GM19023 (cell line): ENCODE measurements at regions not wholly inside any gene's neighbourhood (a gene's known extent, or its start where the extent isn't known, plus 50 kb on each side); places are given as distances from the start of the nearest gene placed in this dataset.

Source experiments
- ATAC-seq: cut with Tn5 transposase; IDR thresholded peaks from one replicate; pipeline ENCODE4 v1.9.1; 2021; ENCODE audit warnings: mild to moderate bottlenecking, moderate library complexity; ENCODE audit not compliant: unreplicated experiment

GRCh38 chr12:67578976-67579661, 69.4 kb upstream of the DYRK2 start:
- ATAC-seq, result no peak

GRCh38 chr12:67579662-67580003, 68.9 kb upstream of the DYRK2 start:
- ATAC-seq, result no peak

DNA sequence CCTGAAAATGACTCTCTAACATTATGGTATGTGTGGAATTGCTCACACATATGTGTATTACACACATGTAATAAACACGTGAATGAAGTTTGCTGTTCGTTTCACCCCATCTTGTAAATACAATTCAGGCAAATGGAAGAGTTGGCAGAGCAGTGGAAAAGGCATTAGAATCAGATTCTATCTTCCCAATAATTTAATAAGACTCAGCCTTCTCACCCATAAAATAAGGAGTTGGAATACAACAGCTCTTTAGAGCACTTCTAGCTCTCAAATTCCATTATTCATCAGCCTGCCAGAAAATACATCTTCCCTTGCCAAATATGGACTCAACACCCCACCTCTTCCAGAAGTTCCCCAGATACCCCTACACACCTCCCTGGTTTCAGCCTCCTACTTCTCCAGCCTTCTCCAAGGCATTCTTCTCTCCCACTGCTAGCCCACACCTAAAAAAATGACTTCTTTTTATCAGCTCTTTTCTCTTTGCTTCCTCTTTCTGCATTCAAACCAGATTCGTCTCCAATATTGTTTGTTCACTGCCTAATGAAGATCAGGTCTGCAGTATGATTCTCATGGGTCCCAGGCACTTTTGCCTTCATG, 66.2 kb upstream of the DYRK2 start:
- ATAC-seq, result no peak

GRCh38 chr12:67582844-67583243, 65.7 kb upstream of the DYRK2 start:
- no peak for ATAC-seq

- no peak for ATAC-seq
These were observed 61.6 kb upstream of the DYRK2 start for GRCh38 chr12:67586951-67587350.

DNA sequence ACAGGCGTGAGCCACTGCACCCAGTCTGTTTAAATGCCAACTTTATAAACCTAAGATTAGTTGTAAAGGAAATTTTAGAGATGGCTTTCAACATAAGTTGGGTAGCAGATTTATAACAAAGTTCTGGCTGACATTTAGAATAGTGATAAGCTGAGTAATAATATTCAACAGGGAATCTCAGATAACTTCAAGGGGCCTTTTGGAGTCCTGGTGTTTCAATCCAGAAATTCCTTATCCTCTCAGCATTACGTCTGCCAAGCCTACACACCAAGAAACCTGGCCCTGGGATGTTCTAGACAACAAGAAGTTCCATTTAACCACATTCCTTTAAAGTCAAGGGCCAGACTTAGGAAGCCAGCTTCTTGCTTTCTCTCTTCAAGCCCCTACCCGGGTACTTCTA, 59.5 kb upstream of the DYRK2 start:
- no peak for ATAC-seq

DNA sequence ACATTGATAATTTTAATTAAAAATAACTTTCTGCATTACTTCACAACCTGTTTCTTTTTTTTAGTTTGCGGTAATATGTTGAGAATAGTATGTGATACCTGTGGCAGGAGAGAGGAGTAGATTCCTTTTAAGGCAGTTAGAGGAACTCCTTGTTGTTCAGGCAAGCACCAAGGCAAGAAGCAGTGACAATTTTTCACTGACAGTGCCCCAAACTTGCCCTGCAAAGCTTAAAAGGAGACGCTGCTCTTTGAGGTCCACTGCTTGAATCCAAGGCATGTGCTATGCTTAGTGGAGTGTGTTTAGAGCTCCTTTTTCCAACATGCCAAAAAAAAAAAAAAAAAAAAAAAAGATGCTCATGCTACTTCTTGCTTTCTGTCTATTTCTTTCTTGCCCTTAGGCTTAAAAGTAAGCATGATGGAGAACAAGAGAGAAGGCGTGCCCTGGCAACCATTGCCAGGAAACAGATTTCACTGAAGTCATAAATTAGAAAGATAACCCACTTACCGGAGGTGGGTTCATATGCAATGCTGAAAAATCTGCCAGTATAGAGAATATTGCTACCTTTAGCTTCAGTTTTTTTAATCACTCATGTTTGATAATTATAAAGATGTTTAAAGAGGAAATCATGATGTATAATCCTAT, 58.3 kb upstream of the DYRK2 start:
- ATAC-seq, result no peak

- ATAC-seq, result no peak
These were observed 56.1 kb upstream of the DYRK2 start for GRCh38 chr12:67592228-67593011.

GRCh38 chr12:67593041-67593440, 55.5 kb upstream of the DYRK2 start:
- no peak for ATAC-seq

DNA sequence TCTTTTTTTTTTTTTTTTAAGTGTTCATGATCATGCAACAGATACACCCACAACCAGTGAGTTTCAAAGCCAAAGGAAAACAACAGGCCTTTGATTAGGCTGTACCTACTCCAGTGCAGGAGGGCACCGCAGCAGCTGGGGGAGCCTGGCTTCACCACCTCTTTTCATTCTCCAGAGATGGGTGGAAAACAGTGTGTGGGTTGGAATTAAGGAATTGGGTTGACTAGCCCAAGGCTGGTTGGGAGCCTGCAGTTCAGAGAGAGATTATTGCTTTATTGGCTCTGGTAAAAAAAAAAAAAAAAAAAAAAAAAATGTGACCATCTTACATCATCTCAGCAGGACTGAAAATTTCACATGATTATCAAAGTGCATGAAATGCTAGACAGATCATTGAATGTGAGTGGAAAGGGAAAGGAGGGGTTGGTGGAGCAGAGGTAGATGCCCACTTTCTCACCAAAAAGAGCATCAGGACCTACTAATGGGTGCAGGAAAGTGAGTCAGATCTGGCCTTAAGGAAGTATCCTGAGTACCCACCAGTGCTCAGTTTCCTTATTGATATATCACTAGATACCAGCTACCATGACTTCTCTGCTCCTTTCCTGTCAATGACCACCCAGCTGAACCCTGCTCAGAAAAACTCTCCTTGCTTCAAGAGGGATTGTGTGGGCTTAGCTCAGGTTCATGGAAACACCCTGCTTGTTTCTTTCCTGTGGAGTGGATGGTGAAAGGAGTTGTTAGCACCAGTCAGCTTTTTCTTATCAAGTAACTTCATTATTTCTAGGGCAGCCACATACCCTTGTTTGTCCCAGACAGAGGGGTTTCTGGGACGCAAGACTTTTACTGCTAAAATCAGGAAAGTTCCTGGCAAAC, 54.8 kb upstream of the DYRK2 start:
- ATAC-seq, result no peak

- no peak for ATAC-seq
These were observed 53.7 kb upstream of the DYRK2 start for GRCh38 chr12:67594888-67595287.

DNA sequence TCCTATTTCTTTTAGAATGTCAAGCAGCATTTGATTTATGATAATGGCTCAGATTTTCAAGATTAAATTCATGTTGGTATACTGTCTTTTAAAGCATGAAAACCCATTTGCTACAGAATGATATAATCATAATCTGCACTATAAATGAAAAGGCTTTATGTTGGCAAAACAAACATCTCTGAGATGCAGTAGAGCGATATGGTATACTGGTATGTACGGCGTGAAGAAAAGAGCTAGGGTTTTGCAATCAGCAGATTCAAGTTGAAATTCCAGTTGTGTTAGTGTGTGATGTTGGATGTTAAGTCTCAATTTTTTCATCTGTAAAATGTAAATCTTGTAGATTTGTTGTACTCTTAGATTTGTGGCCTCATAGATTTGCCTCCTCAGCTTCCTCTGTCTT, 53.2 kb upstream of the DYRK2 start:
- ATAC-seq, result no peak

DNA sequence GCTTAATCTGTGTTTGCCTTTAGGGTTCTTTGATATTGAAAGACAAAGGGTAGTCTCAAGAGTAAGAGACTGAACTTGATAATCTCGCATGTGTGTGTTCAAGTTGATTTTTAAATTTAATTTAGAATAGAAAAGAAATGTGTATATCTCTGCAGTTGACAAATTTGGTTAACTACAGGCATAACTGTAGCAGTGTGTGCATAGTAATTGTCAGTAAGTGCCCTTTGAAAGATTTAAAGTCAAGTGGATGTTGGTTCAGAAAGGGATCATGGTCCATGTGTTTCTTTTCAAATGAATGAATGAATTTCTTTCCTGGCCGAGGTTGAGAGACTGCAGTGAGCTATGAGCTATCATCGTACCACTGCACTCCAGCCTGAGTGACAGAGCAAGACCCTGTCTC, 49.9 kb upstream of the DYRK2 start:
- no peak for ATAC-seq
